Kidney tubule cell (primary cell): ENCODE measurements at regions not wholly inside any gene's neighbourhood (a gene's known extent, or its start where the extent isn't known, plus 50 kb on each side); places are given as distances from the start of the nearest gene placed in this dataset.

Source experiments
- DNase-seq: peaks from one replicate; pipeline ENCODE4 v3.0.0-alpha.2; 2018; ENCODE audit warnings: low spot score

DNA sequence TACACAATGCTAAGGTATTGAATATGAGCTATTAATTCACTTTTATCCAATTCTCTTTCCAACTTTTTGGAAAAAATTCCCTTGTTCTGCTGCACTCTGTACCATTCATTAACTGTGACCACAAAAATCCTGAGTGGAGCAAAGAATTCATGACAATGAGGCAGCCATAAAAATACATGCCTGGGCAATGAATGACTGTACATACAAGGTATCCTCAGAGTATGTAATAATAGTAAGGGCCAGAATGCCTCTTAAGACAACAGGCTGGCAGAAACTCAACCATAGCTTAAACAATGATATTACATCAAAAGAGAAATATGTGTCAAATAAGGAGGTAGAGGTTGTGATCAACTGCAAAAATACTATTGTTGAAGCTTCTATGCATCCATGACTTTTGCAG is 74.7 kb upstream of the CA10 start:
- DNase-seq: peak; percentile 33

DNA sequence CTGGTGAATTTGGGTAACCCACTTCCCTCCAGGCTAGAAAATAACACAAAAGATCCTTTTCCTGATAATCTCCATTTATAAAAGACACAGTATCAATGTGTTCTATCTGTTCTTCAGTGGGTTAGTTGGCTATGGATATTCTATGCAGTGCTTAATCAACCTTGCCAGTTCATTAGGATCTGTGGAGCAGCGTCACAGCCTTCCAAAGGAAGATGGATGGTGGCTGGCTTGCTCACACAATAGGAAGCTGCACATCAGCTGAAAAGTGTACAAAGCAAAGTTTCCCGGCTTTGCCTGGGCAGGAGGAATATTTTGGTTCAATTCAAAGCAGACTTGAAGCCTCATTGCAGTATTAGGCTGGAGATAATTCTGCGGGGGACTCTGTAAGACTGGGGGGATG is 70.3 kb upstream of the CA10 start:
- no peak for DNase-seq

DNA sequence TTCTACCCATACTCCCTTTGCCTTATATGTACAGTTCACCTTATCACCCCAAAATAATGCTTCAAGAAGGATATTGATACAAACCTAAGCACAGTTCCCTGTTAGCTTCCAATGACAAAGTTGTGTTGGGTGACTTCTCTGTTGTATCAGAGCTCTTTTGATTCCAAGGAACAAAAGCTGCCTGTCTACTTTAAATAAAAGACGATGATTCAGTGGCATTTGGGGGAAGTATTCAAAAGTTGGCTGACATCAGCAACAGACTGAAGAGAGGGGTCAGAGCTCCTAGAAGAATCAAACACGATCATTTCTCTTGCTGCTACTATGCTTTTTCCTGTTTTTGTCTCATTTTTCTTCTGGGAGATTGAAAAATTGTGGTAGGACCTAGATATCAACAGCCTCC is 69.4 kb upstream of the CA10 start:
- DNase-seq: no peak

DNA sequence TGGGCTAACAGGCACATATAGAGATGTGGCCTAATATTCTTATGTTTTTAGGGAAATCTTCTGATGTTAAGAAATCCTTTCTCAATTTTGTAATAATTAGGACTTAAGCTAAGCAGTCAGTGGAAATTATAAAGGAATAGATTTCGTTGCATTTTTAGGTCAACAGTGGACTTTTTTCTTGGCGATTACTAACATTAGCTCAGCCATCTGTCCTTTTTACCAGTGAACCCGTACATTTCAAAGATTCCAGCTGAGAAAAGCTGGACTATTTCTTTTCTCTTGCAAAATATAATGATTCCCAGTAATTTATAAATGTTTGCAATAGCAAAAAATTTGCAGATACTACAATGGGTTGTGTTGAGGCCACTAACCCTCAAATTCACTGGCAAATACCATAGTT is 54.9 kb upstream of the CA10 start:
- DNase-seq: no peak

DNA sequence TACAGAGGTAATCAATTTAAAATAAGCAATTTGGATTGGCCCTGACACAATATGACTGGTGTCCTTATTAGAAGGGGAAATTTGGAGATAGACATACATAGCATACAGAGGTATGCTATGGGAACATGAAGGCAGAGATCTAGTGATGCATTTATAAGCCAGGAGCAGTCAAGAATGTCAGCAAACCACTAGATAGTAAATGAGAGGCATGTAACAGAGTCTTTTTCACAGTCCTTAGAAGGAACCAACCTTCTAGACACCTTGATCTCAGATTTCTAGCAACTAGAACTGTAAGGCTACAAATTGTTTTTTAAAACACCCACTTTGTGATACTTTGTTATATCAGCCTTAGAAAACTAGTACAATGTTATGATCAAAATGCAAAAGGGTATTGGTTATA is 54.3 kb upstream of the CA10 start:
- DNase-seq: no peak

DNA sequence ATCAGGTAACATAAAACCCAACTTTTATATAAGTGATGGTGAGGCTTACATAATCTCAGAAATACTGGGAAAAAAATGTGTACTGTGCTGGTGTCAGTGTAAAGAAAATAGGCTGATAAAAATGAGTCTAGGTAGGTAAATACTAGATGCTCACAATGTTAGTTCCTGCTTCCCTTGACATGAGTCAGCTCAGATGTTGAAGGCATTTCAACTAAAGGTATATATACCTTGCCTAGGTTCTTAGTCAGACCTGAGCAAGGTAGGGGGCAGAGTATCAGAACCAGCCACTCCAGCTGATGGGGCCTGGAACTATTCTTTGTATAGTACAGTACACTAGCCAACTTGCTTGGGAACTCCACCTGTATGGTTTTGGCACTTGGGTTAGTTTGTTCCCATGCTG is 51.0 kb upstream of the CA10 start:
- peak; percentile 34 for DNase-seq
